ENCODE measurements at regions not wholly inside any gene's neighbourhood (a gene's known extent, or its start where the extent isn't known, plus 50 kb on each side); places are given as distances from the start of the nearest gene placed in this dataset.
"Not testable (repeated sequence)": the region's sequence is repeated elsewhere in the genome, so short reads cannot be mapped to it uniquely, and the experiment has no call there.

DNA sequence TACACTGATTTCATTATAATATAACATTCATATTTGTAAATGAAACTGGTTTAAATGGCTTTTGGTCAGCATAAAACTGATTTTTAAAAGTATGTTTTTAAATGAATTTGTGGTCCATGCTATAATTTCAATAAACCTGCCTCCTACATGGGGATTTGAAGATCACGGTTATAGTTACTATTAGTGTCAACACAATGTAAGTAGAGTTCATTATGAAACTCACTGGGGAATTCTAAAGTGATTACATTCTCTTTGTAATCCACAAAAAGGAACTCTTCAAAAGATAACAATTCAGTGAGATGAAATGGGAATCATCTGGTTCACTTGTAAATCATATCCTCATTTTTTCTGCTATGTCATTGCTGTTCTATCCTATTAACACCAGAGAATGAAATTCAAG lies 204.5 kb upstream of the G2E3 start:
- Histone ChIP-seq H3K27me3 (ENCODE audit: control insufficient read depth, insufficient read depth, low read length) (peaks cover 17% of the 10 kb centered on the region), H3K4me1 (ENCODE audit: control insufficient read depth, insufficient read depth, low read length) (no peaks in the 10 kb centered on the region), H3K4me3 (ENCODE audit: low read length) (no peak overlapping the region), H3K9ac (ENCODE audit: low read depth, low read length) (no peak overlapping the region), H3K4me2 (ENCODE audit: low read length) (no peak overlapping the region), H3K36me3 (ENCODE audit: insufficient read depth, low read length) (no peaks in the 10 kb centered on the region), H3K9me3 (replicated peaks; ENCODE audit: low read length) (no peaks in the 10 kb centered on the region)

DNA sequence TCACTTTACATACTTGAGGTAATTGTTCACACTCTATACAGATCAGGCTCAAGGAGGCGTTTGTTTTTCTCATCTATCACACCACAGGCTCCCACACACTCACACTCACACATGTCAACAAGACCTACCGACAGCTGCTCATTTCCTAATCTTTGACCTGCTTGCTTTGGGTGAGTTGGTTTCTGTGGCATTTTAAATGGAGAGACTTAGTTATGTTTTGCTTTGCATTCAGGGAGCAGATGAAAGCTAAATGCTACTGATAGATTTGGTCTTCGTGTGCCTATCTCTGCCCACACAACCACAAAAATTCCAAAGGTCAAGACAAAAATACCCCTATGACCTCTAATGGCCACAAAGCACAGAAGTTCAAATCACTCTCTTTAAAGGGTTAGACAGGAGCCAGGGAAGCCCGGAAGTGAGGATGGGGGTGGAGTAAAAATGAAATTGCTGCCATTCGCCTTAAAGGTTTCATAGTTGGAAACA lies 203.5 kb upstream of the G2E3 start:
- Histone ChIP-seq H3K4me3 (ENCODE audit: low read length) (no peak overlapping the region), H3K36me3 (ENCODE audit: insufficient read depth, low read length) (no peaks in the 10 kb centered on the region), H3K4me1 (ENCODE audit: control insufficient read depth, insufficient read depth, low read length) (no peaks in the 10 kb centered on the region)

DNA sequence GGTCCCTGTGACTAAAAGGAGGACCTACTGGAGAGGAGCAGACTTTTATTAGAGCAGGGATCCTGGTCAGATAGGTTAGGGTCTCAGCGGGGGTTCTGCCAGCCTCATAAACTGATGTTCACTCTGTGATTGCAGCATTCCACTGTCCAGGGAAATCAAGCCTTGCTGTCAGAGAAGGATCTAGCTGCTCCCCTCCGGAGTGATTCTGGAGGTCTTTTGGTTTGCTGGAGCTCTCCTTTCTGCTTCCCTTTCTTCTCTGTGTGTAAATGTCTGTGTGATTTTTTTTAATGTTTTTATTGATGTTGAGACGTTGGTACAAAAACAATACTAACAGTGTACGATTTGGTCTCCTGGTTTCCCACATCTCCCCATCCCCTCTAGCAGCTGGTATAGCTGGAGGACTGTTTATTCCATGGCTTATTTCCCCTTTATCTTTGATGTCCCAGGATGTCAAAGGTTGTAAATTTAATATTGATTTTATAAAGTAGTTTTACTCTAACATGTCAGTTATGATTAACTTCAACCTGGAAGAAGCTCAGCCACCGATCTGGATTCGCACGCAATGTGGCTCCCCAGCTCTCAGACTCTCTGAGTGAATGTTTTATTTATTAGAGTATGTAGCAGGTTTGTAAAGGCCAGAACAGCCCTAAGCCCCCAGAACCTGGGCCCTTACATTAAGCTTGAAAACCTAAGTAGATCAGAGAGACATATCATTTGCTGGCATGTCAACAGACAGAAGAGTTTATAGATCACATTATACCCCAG lies 202.3 kb upstream of the G2E3 start:
- Histone ChIP-seq H3K4me3 (ENCODE audit: low read length) (no peak overlapping the region), H3K27me3 (ENCODE audit: control insufficient read depth, insufficient read depth, low read length) (peaks cover 14% of the 10 kb centered on the region), H3K9me3 (replicated peaks; ENCODE audit: low read length) (no peaks in the 10 kb centered on the region), H3K36me3 (ENCODE audit: insufficient read depth, low read length) (no peaks in the 10 kb centered on the region), H3K9ac (ENCODE audit: low read depth, low read length) (no peak overlapping the region), H3K4me1 (ENCODE audit: control insufficient read depth, insufficient read depth, low read length) (no peaks in the 10 kb centered on the region), H3K4me2 (ENCODE audit: low read length) (no peak overlapping the region)

More for the DNA sequence above, 203.5 kb upstream of the G2E3 start:
- no peaks in the 10 kb centered on the region for H3K9me3 ChIP-seq (replicated peaks; ENCODE audit: low read length)
- H3K27me3 ChIP-seq (ENCODE audit: control insufficient read depth, insufficient read depth, low read length), result peaks cover 17% of the 10 kb centered on the region
- no peak overlapping the region for H3K4me2 ChIP-seq (ENCODE audit: low read length)
- H3K9ac ChIP-seq (ENCODE audit: low read depth, low read length), result no peak overlapping the region

DNA sequence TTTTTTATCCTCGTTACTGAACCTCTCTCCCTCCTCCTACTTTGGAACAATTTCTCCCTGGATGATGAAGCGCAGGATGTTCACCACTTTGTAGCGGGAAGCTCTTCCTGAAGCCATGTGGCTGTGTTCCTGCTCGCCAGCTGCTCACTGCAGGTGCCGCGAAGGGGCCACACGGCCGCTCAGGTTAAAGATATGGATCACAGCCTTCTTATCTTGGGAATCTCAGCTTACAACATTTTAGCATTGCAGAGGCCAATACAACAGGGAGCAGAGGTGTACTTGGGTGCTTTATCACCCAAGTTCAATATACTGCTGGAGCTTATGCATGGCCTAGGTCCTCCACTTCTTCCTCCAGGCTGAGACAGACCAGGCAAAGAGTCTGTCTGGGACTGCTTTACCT lies 201.2 kb upstream of the G2E3 start:
- Histone ChIP-seq H3K9ac (ENCODE audit: low read depth, low read length) (no peak overlapping the region), H3K4me2 (ENCODE audit: low read length) (no peak overlapping the region), H3K4me3 (ENCODE audit: low read length) (no peak overlapping the region), H3K9me3 (replicated peaks; ENCODE audit: low read length) (no peaks in the 10 kb centered on the region), H3K4me1 (ENCODE audit: control insufficient read depth, insufficient read depth, low read length) (no peaks in the 10 kb centered on the region), H3K27me3 (ENCODE audit: control insufficient read depth, insufficient read depth, low read length) (peaks cover 13% of the 10 kb centered on the region), H3K36me3 (ENCODE audit: insufficient read depth, low read length) (no peaks in the 10 kb centered on the region)

DNA sequence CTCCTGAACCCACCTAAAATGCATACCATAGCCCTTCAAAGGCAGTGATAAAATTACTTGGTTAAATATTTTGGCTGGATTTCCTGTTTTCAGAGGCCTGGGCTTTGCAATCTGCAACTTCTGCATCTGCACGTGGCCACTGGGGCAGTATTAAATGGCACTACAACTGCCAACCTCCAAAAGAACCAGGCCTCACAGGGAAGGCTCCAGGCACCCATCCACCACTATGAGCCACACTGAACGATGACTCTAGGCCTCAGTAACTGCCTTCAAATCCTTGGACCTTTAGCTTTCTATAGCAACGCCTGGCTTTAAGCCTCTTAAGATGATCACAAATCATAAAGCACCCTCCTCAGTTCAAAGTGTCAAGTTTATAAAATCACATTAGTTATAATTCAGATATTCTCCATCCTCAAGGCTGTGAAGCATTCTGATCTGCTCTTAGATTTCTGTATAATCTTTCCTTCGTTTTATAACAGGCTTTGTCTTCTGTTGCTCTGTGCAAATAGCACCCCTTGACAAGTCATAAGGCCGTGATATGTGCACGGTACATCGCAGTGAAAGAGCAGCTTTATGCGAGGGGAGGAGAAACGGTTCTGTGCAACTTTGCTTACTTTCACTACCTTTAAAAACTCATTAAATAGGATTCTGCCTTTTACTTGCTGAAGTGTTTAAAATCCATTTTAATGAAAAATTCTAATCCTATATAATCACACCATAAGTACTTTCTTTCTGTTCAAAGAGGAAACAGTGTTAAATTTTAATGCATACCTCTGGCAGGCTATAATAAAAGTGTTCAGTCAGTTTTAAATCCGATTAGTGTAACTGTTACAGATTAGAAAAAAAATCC lies 196.4 kb upstream of the G2E3 start:
- peaks cover 8% of the 10 kb centered on the region for H3K27me3 ChIP-seq (ENCODE audit: control insufficient read depth, insufficient read depth, low read length)
- no peaks in the 10 kb centered on the region for H3K9me3 ChIP-seq (replicated peaks; ENCODE audit: low read length)
- H3K4me1 ChIP-seq (ENCODE audit: control insufficient read depth, insufficient read depth, low read length), result no peaks in the 10 kb centered on the region
- H3K9ac ChIP-seq (ENCODE audit: low read depth, low read length), result no peak overlapping the region
- H3K36me3 ChIP-seq (ENCODE audit: insufficient read depth, low read length), result no peaks in the 10 kb centered on the region
- no peak overlapping the region for H3K4me3 ChIP-seq (ENCODE audit: low read length)
- no peak overlapping the region for H3K4me2 ChIP-seq (ENCODE audit: low read length)

DNA sequence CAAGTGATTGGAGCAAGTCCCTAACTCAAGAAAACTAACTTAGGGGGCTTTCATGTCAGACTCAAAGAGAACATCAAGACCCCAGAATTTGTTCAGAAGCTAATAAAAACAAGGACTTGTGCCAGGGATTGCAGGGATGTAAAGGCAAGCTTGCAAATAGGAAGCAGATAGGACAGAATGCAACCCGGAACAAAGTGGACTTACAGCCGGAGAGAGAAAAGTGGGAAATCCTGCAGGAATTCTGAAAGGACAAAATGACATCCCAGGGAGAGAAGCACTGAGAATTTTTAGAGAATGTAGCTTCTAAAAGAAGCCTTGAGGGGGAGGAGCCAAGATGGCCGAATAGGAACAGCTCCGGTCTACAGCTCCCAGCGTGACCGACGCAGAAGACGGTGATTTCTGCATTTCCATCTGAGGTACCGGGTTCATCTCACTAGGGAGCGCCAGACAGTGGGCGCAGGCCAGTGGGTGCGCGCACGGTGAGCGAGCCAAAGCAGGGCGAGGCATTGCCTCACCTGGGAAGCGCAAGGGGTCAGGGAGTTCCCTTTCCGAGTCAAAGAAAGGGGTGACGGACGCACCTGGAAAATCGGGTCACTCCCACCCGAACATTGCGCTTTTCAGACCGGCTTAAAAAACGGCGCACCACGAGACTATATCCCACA lies 195.6 kb upstream of the G2E3 start:
- H3K36me3 ChIP-seq (ENCODE audit: insufficient read depth, low read length); H3K9ac ChIP-seq (ENCODE audit: low read depth, low read length); H3K4me1 ChIP-seq (ENCODE audit: control insufficient read depth, insufficient read depth, low read length); H3K4me3 ChIP-seq (ENCODE audit: low read length); H3K9me3 ChIP-seq (replicated peaks; ENCODE audit: low read length); H3K4me2 ChIP-seq (ENCODE audit: low read length); H3K27me3 ChIP-seq (ENCODE audit: control insufficient read depth, insufficient read depth, low read length): not testable (repeated sequence)

DNA sequence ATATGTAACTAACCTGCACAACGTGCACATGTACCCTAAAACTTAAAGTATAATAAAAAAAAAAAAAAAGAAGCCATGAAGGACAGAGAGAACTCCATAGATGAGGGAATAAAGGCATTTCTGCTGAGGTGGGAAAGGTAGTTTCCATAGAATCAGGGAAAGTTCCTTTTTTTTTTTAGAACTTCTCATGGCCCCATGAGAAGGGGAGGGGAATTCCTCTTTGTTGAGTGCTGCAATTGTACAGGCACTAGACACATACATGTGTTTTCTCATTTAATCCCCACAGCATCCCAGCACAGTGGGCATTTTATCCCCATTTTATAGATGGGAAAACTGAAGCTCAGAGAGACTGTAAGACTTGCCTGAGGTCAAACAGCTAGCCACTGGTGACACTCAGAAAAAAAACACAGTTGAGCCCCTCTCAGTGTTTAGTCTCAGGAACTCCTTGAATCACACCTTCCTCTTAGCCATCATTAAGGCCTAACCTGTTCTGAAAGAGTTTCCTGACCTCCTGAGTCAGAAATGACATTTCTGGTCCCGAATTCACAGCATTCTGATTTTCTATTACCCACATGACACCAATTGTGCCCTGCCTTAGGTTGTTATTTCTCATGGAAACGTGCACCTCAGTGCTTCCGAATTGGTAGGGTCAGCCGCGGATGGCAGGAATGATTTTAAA lies 189.3 kb upstream of the G2E3 start:
- Histone ChIP-seq H3K36me3 (ENCODE audit: insufficient read depth, low read length) (no peaks in the 10 kb centered on the region), H3K27me3 (ENCODE audit: control insufficient read depth, insufficient read depth, low read length) (peaks cover 21% of the 10 kb centered on the region), H3K9ac (ENCODE audit: low read depth, low read length) (no peak overlapping the region), H3K4me2 (ENCODE audit: low read length) (no peak overlapping the region), H3K9me3 (replicated peaks; ENCODE audit: low read length) (no peaks in the 10 kb centered on the region), H3K4me3 (ENCODE audit: low read length) (no peak overlapping the region), H3K4me1 (ENCODE audit: control insufficient read depth, insufficient read depth, low read length) (no peaks in the 10 kb centered on the region)

DNA sequence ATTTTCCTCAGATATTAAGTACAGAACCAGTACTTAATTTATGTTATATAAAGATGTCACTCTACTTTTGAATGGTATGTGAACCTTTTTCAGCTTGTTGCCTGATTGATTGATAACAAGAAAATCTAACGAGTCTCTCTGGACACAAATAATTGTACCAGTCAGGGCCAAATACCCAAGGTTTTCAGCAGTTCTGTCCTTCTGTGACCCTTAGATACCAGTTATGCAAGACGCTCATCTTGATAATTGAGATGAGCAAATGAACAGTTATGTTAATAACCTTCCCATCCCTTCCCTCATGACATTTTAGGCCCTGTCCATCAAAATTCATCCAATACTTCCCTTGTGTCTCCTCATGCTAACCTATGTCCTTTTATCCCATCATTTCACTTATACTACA lies 185.9 kb upstream of the G2E3 start:
- peaks cover 24% of the 10 kb centered on the region for H3K27me3 ChIP-seq (ENCODE audit: control insufficient read depth, insufficient read depth, low read length)
- H3K36me3 ChIP-seq (ENCODE audit: insufficient read depth, low read length), result no peaks in the 10 kb centered on the region
- H3K4me2 ChIP-seq (ENCODE audit: low read length), result no peak overlapping the region
- no peaks in the 10 kb centered on the region for H3K4me1 ChIP-seq (ENCODE audit: control insufficient read depth, insufficient read depth, low read length)
- no peak overlapping the region for H3K4me3 ChIP-seq (ENCODE audit: low read length)
- no peaks in the 10 kb centered on the region for H3K9me3 ChIP-seq (replicated peaks; ENCODE audit: low read length)
- no peak overlapping the region for H3K9ac ChIP-seq (ENCODE audit: low read depth, low read length)

DNA sequence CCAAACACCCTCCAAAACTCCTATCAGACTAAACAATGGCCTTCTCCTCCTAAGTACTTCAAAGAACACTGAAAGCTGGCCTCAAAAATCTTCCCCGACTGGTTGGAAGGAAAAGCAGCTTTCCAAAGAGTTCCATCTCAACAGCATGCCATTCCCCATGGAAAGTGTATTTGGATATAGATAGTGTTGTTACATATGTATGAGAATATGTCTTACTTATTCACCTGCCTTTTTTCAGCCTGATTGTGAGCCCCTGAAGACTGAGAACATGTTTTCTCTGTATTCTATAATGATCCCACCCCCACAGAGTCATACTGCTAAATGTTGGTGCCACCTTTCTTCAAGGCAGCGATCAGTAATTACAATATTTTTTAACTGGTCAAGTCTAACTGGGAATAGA lies 185.4 kb upstream of the G2E3 start:
- no peak overlapping the region for H3K4me3 ChIP-seq (ENCODE audit: low read length)
- no peaks in the 10 kb centered on the region for H3K9me3 ChIP-seq (replicated peaks; ENCODE audit: low read length)
- H3K27me3 ChIP-seq (ENCODE audit: control insufficient read depth, insufficient read depth, low read length), result peaks cover 24% of the 10 kb centered on the region
- H3K4me1 ChIP-seq (ENCODE audit: control insufficient read depth, insufficient read depth, low read length), result no peaks in the 10 kb centered on the region
- H3K36me3 ChIP-seq (ENCODE audit: insufficient read depth, low read length), result no peaks in the 10 kb centered on the region
- H3K4me2 ChIP-seq (ENCODE audit: low read length), result no peak overlapping the region
- H3K9ac ChIP-seq (ENCODE audit: low read depth, low read length), result no peak overlapping the region

DNA sequence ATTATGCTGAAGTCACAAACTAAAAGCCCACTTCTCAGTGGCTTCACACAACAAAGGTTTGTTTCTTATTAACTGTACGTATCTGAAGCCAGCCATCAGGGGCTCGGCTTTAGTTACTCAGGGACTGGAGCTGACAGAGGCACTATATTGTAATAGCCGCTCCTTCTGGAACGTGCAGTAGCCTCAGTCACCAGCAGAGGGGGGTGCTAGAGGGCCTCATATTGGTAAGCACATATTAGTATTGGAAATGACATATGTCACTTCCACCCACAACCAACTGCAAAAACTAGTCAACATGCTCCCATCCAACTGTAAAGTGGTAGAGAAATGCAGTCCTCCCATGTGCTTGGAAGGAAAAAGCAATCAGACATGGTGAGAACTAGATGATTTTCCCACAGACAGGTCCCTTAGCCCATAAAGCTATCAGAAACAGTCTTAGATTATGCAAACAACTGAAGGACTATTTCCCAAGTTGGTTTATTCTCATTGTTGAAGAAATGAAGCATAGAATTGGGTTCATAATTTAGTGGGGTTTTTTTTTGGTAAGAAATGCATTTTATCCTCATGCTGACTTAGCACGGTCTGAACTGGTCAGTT lies 183.6 kb upstream of the G2E3 start:
- peaks cover 21% of the 10 kb centered on the region for H3K27me3 ChIP-seq (ENCODE audit: control insufficient read depth, insufficient read depth, low read length)
- H3K36me3 ChIP-seq (ENCODE audit: insufficient read depth, low read length), result no peaks in the 10 kb centered on the region
- H3K4me1 ChIP-seq (ENCODE audit: control insufficient read depth, insufficient read depth, low read length), result no peaks in the 10 kb centered on the region
- no peaks in the 10 kb centered on the region for H3K9me3 ChIP-seq (replicated peaks; ENCODE audit: low read length)
- H3K4me2 ChIP-seq (ENCODE audit: low read length), result no peak overlapping the region
- H3K9ac ChIP-seq (ENCODE audit: low read depth, low read length), result no peak overlapping the region
- H3K4me3 ChIP-seq (ENCODE audit: low read length), result no peak overlapping the region
